ENCODE measurements at regions not wholly inside any gene's neighbourhood (a gene's known extent, or its start where the extent isn't known, plus 50 kb on each side); places are given as distances from the start of the nearest gene placed in this dataset.

- H3K27ac ChIP-seq, result no peak overlapping the region
- no peak overlapping the region for H3K4me3 ChIP-seq
- H3K36me3 ChIP-seq, result no peaks in the 10 kb centered on the region
- TF ChIP-seq POLR2A (IDR thresholded peaks at IDR 0.05) (no peak), POLR2AphosphoS5 (IDR thresholded peaks at IDR 0.05) (no peak)
- TF ChIP-seq, protein P1, sequence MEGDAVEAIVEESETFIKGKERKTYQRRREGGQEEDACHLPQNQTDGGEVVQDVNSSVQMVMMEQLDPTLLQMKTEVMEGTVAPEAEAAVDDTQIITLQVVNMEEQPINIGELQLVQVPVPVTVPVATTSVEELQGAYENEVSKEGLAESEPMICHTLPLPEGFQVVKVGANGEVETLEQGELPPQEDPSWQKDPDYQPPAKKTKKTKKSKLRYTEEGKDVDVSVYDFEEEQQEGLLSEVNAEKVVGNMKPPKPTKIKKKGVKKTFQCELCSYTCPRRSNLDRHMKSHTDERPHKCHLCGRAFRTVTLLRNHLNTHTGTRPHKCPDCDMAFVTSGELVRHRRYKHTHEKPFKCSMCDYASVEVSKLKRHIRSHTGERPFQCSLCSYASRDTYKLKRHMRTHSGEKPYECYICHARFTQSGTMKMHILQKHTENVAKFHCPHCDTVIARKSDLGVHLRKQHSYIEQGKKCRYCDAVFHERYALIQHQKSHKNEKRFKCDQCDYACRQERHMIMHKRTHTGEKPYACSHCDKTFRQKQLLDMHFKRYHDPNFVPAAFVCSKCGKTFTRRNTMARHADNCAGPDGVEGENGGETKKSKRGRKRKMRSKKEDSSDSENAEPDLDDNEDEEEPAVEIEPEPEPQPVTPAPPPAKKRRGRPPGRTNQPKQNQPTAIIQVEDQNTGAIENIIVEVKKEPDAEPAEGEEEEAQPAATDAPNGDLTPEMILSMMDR (IDR thresholded peaks at IDR 0.05 in 8 of 11, conservative IDR thresholded peaks at IDR 0.05 in 3 of 11), result no peak
- WGBS, 5 donors, result 83 to 96% (median 94%) methylated on average over 1 of the region's 1 CpG
- DNase-seq, result no peak
- no peaks in the 10 kb centered on the region for H3K4me1 ChIP-seq
- no peaks in the 10 kb centered on the region for H3K27me3 ChIP-seq (replicated peaks in 1 of 7)
- intact Hi-C loops (cut with DNase I; ENCODE audit: low total_unique reads), result no loop called here
- no peaks in the 10 kb centered on the region for H3K9me3 ChIP-seq
Observed at GRCh38 chr1:58310881-58311280, 235.6 kb downstream of the OMA1 start.

- intact Hi-C loops (cut with DNase I; ENCODE audit: low total_unique reads), result no loop called here
Observed at GRCh38 chr1:58310469-58310868, 236.1 kb downstream of the OMA1 start.

GRCh38 chr1:58308206-58308605 is 238.3 kb downstream of the OMA1 start:
- WGBS, 5 donors, result 59 to 100% (median 94%) methylated on average over 1 of the region's 1 CpG

More at GRCh38 chr1:58310469-58310868, 236.1 kb downstream of the OMA1 start:
- Histone ChIP-seq H3K27me3 (replicated peaks in 1 of 7) (no peaks in the 10 kb centered on the region), H3K36me3 (no peaks in the 10 kb centered on the region), H3K4me3 (no peak overlapping the region), H3K9me3 (no peaks in the 10 kb centered on the region), H3K4me1 (no peaks in the 10 kb centered on the region), H3K27ac (no peak overlapping the region)
- TF ChIP-seq POLR2A (IDR thresholded peaks at IDR 0.05), result no peak
- no peak for TF ChIP-seq POLR2AphosphoS5 (IDR thresholded peaks at IDR 0.05)
- TF ChIP-seq, protein P1 (IDR thresholded peaks at IDR 0.05 in 8 of 11, conservative IDR thresholded peaks at IDR 0.05 in 3 of 11), result no peak
- WGBS, 5 donors, result 88 to 100% (median 96%) methylated on average over 2 of the region's 2 CpGs
- DNase-seq, result no peak

GRCh38 chr1:58307431-58307830 is 239.1 kb downstream of the OMA1 start:
- intact Hi-C loops (cut with DNase I; ENCODE audit: low total_unique reads), result no loop called here
- TF ChIP-seq, protein P1 (IDR thresholded peaks at IDR 0.05 in 8 of 11, conservative IDR thresholded peaks at IDR 0.05 in 3 of 11), result no peak
- TF ChIP-seq POLR2A (IDR thresholded peaks at IDR 0.05) (no peak), POLR2AphosphoS5 (IDR thresholded peaks at IDR 0.05) (no peak)
- H3K36me3 ChIP-seq, result no peaks in the 10 kb centered on the region
- H3K4me3 ChIP-seq, result no peak overlapping the region
- 79 to 100% (median 90%) methylated on average over 1 of the region's 1 CpG for WGBS, 5 donors
- no peaks in the 10 kb centered on the region for H3K4me1 ChIP-seq
- H3K9me3 ChIP-seq, result no peaks in the 10 kb centered on the region
- H3K27me3 ChIP-seq (replicated peaks in 1 of 7), result no peaks in the 10 kb centered on the region
- DNase-seq, result no peak
- H3K27ac ChIP-seq, result no peak overlapping the region

More at GRCh38 chr1:58308206-58308605, 238.3 kb downstream of the OMA1 start:
- intact Hi-C loops (cut with DNase I; ENCODE audit: low total_unique reads), result no loop called here
- TF ChIP-seq POLR2A (IDR thresholded peaks at IDR 0.05) (no peak), POLR2AphosphoS5 (IDR thresholded peaks at IDR 0.05) (no peak)
- TF ChIP-seq, protein P1 (IDR thresholded peaks at IDR 0.05 in 8 of 11, conservative IDR thresholded peaks at IDR 0.05 in 3 of 11), result no peak
- no peaks in the 10 kb centered on the region for H3K27me3 ChIP-seq (replicated peaks in 1 of 7)
- no peak overlapping the region for H3K4me3 ChIP-seq
- DNase-seq, result no peak
- H3K27ac ChIP-seq, result no peak overlapping the region
- H3K36me3 ChIP-seq, result no peaks in the 10 kb centered on the region
- no peaks in the 10 kb centered on the region for H3K9me3 ChIP-seq
- H3K4me1 ChIP-seq, result no peaks in the 10 kb centered on the region

All from spleen (tissue), 11 donors.